Fibroblast of pulmonary artery (primary cell): ENCODE measurements at regions not wholly inside any gene's neighbourhood (a gene's known extent, or its start where the extent isn't known, plus 50 kb on each side); places are given as distances from the start of the nearest gene placed in this dataset.

ENCODE experiments used
- DNase-seq: peaks from one replicate; pipeline ENCODE4 v3.0.0-alpha.2; 2010; ENCODE audit warnings: low read depth
- H3K4me3 ChIP-seq: replicated peaks from 2 replicates; pipeline ENCODE4 v1.5.1; 2011; ENCODE audit warnings: low read depth, mild to moderate bottlenecking, control low read depth, low read length, moderate library complexity
- CTCF ChIP-seq: IDR thresholded peaks from 2 replicates; pipeline ENCODE4 v1.5.1; 2011; ENCODE audit warnings: mild to moderate bottlenecking, control low read depth, low read length, inconsistent platforms; ENCODE audit errors: missing control alignments

- no peak for TF ChIP-seq CTCF
- no peak for DNase-seq
- no peak overlapping the region for H3K4me3 ChIP-seq
Observed at GRCh38 chr13:62444805-62445204, 1029.2 kb upstream of the PCDH20 start.

- H3K4me3 ChIP-seq: no peak overlapping the region
- no peak for TF ChIP-seq CTCF
- no peak for DNase-seq
Observed at GRCh38 chr13:62434081-62434480, 1018.4 kb upstream of the PCDH20 start.

GRCh38 chr13:62433660-62434059 is 1018.0 kb upstream of the PCDH20 start:
- no peak for TF ChIP-seq CTCF
- H3K4me3 ChIP-seq: no peak overlapping the region
- no peak for DNase-seq

- no peak for TF ChIP-seq CTCF
- no peak for DNase-seq
- no peak overlapping the region for H3K4me3 ChIP-seq
Observed at GRCh38 chr13:62432906-62433305, 1017.3 kb upstream of the PCDH20 start.

GRCh38 chr13:62432295-62432694 is 1016.6 kb upstream of the PCDH20 start:
- H3K4me3 ChIP-seq: no peak overlapping the region
- TF ChIP-seq CTCF: no peak
- DNase-seq: no peak

- no peak for DNase-seq
- H3K4me3 ChIP-seq: no peak overlapping the region
- no peak for TF ChIP-seq CTCF
Observed at GRCh38 chr13:62431852-62432251, 1016.2 kb upstream of the PCDH20 start.

- no peak for TF ChIP-seq CTCF
- peak; percentile 52 for DNase-seq
- no peak overlapping the region for H3K4me3 ChIP-seq
Observed at GRCh38 chr13:62418872-62419271, 1003.2 kb upstream of the PCDH20 start.
